Activated B cell treated with CpG ODN at 0.5 μM for 24 hours (primary cell): ENCODE measurements at regions not wholly inside any gene's neighbourhood (a gene's known extent, or its start where the extent isn't known, plus 50 kb on each side); places are given as distances from the start of the nearest gene placed in this dataset.

Source experiments
- ATAC-seq: fragments of 200-7000 bp; cut with Tn5 transposase; one replicate; pipeline ENCODE4 v1.10.0; 2021; ENCODE audit warnings: low read depth, mild to moderate bottlenecking, moderate library complexity
- CTCF ChIA-PET: fragments of 350-600 bp; sonication (Branson Sonifier 250); formaldehyde crosslinking; loops from one replicate; lab custom pipeline; 2021; ENCODE audit warnings: antibody characterized with exemption; lab: Charles Lee
- POLR2A ChIA-PET: fragments of 350-600 bp; sonication (Branson Sonifier 250); formaldehyde crosslinking; loops from one replicate; lab custom pipeline; 2021; ENCODE audit warnings: antibody characterized with exemption; lab: Charles Lee
- DNase-seq: peaks from one replicate; pipeline ENCODE4 v3.0.0; 2022
- H3K27ac Mint-ChIP-seq: one replicate; pipeline ENCODE4 v1.8.0; 2020; ENCODE audit warnings: mixed read lengths
- H3K27me3 Mint-ChIP-seq: one replicate; pipeline ENCODE4 v1.8.0; 2021; ENCODE audit warnings: mixed read lengths
- H3K36me3 Mint-ChIP-seq: one replicate; pipeline ENCODE4 v1.8.0; 2021; ENCODE audit warnings: low read depth, mixed read lengths
- H3K4me1 Mint-ChIP-seq: one replicate; pipeline ENCODE4 v1.8.0; 2021; ENCODE audit warnings: mixed read lengths
- H3K4me3 Mint-ChIP-seq: one replicate; pipeline ENCODE4 v1.8.0; 2020; ENCODE audit warnings: mild to moderate bottlenecking, mixed read lengths
- H3K9me3 Mint-ChIP-seq: one replicate; pipeline ENCODE4 v1.8.0; 2020; ENCODE audit warnings: mixed read lengths
- CTCF ChIP-seq: fragments of 200-600 bp; IDR thresholded peaks from one replicate; pipeline ENCODE4 v1.8.0; 2022; ENCODE audit warnings: antibody characterized with exemption, mild to moderate bottlenecking
- intact Hi-C: fragments of 100-400 bp; cut with micrococcal nuclease; formaldehyde crosslinking; loops from one replicate; pipeline ENCODE4 v1.15.1; 2024

DNA sequence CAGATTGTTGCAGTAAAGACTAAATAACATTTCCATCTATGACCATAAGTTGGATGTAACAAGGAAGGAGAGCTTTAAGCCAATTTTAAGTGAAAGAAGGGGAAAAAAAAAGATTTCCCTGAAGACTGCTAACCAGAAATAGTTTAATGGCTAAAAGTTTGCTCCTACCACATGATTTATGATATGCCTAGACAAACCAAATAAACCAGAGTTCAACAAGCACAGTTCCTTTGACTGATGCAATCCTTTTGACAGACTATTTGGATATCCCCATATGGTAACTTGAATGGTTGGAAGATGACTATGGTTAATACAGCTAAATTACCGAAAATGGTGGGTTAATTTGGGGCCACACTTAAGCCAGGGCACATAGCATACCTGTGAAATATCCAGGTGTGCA lies 338.5 kb downstream of the CETN3 start:
- CTCF ChIA-PET: no interaction called here
- no peak for ATAC-seq
- DNase-seq: no peak
- H3K27me3 Mint-ChIP-seq: no peaks in the 10 kb centered on the region
- no peaks in the 10 kb centered on the region for H3K4me1 Mint-ChIP-seq
- H3K36me3 Mint-ChIP-seq: no peaks in the 10 kb centered on the region
- H3K4me3 Mint-ChIP-seq: no peak overlapping the region
- TF ChIP-seq CTCF: no peak
- H3K9me3 Mint-ChIP-seq: peaks cover 2% of the 10 kb centered on the region
- intact Hi-C loops: no loop called here
- POLR2A ChIA-PET: no interaction called here
- no peak overlapping the region for H3K27ac Mint-ChIP-seq

- no peak for TF ChIP-seq CTCF
Measured at GRCh38 chr5:90066920-90067319, 342.6 kb downstream of the CETN3 start.

DNA sequence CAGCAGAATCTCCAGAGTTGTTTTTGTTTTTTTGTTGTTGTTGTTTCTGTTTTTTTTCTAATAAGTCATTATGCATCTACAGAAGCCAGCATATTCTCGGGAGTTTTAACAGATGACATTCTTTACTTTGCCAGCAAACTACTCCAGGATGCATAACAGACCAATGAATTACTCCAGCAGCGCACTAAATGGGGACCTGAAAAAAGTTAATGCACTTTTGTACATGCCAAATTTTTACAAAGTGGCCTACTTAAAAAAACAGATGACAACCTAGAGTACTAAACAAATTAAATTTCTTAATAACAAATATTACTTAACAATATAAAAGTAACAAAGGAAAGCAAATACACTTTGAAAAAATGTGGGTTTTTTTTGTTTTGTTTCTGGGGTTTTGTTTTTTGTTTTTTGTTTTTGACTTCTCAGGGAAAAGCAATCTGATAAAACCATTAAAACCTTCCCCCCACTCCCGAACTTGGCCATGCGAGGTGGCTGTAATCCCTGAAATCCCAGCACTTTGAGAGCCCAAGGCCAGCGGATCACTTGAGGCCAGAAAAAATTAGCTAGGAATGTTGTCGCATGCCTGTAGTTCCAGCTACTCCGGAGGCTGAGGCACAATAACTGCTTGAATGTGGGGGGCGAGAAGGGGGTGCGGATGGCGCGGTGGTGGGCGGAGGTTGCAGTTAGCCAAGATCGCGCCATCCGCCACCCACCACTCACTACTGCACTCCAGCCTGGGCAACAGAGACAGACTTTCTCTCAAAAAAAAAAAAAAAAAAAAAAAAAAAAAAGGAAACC lies 352.4 kb downstream of the CETN3 start:
- CTCF ChIA-PET: no interaction called here
- Mint-ChIP-seq H3K36me3 (no peaks in the 10 kb centered on the region), H3K4me3 (no peak overlapping the region), H3K27ac (no peak overlapping the region), H3K4me1 (no peaks in the 10 kb centered on the region), H3K9me3 (no peaks in the 10 kb centered on the region), H3K27me3 (no peaks in the 10 kb centered on the region)
- TF ChIP-seq CTCF: no peak
- intact Hi-C loops: no loop called here
- POLR2A ChIA-PET: no interaction called here
- no peak for DNase-seq
- no peak for ATAC-seq

More at GRCh38 chr5:90066920-90067319, 342.6 kb downstream of the CETN3 start:
- ChIA-PET POLR2A (no interaction called here), CTCF (interaction anchor here (0.6 kb wide), 1 partner anchor 1194 kb away, joined by 3 read pairs; no protein-coding TSS in a partner anchor)
- Mint-ChIP-seq H3K27me3 (no peaks in the 10 kb centered on the region), H3K27ac (no peak overlapping the region), H3K4me1 (no peaks in the 10 kb centered on the region), H3K9me3 (peaks cover 2% of the 10 kb centered on the region), H3K4me3 (no peak overlapping the region), H3K36me3 (no peaks in the 10 kb centered on the region)
- intact Hi-C loops: no loop called here
- no peak for ATAC-seq
- no peak for DNase-seq

DNA sequence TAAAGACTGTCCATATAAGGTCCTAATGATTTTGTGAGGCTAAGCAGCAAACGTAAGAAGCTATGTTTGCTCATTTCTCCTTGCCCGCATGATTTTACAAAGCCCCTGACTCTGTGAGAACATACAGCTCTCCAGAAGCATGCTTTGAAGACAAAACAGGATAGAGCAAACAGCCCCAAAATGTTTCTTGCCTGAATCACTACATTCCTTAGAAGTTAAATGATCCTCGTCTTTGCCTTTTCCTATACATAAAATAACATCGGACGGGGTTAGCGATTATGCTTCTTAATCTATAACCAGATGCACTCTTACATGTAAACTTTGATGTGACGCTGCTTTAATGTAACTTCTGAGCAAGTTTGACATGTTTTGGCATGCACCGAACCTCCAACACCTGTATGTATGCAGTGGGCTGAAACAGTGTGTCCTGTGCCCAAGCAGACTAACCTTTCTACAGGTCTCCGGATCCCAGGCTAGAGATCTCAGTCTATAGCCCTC lies 353.7 kb downstream of the CETN3 start:
- no peaks in the 10 kb centered on the region for H3K36me3 Mint-ChIP-seq
- no peak for TF ChIP-seq CTCF
- CTCF ChIA-PET: no interaction called here
- H3K4me1 Mint-ChIP-seq: no peaks in the 10 kb centered on the region
- ATAC-seq (no peak), DNase-seq (no peak)
- no peaks in the 10 kb centered on the region for H3K27me3 Mint-ChIP-seq
- no peaks in the 10 kb centered on the region for H3K9me3 Mint-ChIP-seq
- POLR2A ChIA-PET: interaction anchor here (0.6 kb wide), 1 partner anchor 10 kb away, joined by 14 read pairs; no protein-coding TSS in a partner anchor
- intact Hi-C loops: no loop called here
- no peak overlapping the region for H3K27ac Mint-ChIP-seq
- H3K4me3 Mint-ChIP-seq: no peak overlapping the region

DNA sequence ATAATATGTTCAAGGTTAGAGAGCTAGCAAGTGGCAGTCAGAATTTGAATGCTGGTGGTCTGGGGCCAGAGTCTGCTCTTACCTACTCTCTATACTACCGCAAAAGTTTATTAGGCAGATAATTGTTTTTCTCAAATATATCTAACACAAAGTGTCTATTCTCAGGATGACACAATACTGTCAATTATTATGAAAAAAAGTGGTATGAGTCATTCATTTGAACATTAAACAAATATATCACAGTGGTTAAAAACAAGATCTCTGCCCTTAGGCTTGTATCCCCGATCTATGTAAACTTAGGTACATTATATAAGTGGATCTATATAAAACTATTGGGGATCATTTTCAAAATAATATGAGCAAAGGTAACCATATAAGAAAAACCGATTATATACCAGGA lies 354.9 kb downstream of the CETN3 start:
- no peak for TF ChIP-seq CTCF
- Mint-ChIP-seq H3K4me3 (no peak overlapping the region), H3K4me1 (no peaks in the 10 kb centered on the region), H3K36me3 (no peaks in the 10 kb centered on the region), H3K27ac (no peak overlapping the region), H3K9me3 (no peaks in the 10 kb centered on the region), H3K27me3 (no peaks in the 10 kb centered on the region)
- ChIA-PET CTCF (no interaction called here), POLR2A (no interaction called here)
- ATAC-seq (no peak), DNase-seq (no peak)
- intact Hi-C loops: no loop called here
